Suppressor macrophage treated with lipopolysaccharide for 1 hour (primary cell): ENCODE measurements at regions not wholly inside any gene's neighbourhood (a gene's known extent, or its start where the extent isn't known, plus 50 kb on each side); places are given as distances from the start of the nearest gene placed in this dataset.

Source experiments
- DNase-seq, 3 donors: peaks; one replicate each; pipeline ENCODE4 v3.0.0-alpha.2; 2020 to 2022

GRCh38 chr1:168631671-168632400 lies 55.4 kb downstream of the XCL1 start:
- no peak for DNase-seq

GRCh38 chr1:168634951-168635532 lies 58.6 kb downstream of the XCL1 start:
- DNase-seq, result no peak

GRCh38 chr1:168636200-168636599 lies 59.8 kb downstream of the XCL1 start:
- DNase-seq, result no peak

GRCh38 chr1:168636642-168637111 lies 60.3 kb downstream of the XCL1 start:
- DNase-seq, result peak; percentile 17 to 32 (median 22)

- DNase-seq, result peak; percentile 38 to 61 (median 59)
These were observed 61.1 kb downstream of the XCL1 start for GRCh38 chr1:168637350-168637991.

- DNase-seq, result no peak
These were observed 62.5 kb downstream of the XCL1 start for GRCh38 chr1:168638884-168639283.

- DNase-seq, result no peak
These were observed 63.8 kb downstream of the XCL1 start for GRCh38 chr1:168640182-168640581.

- DNase-seq, result no peak
These were observed 64.4 kb downstream of the XCL1 start for GRCh38 chr1:168640836-168641235.

GRCh38 chr1:168643152-168643551 lies 66.7 kb downstream of the XCL1 start:
- DNase-seq, result no peak
